Body of pancreas (tissue), 4 donors: ENCODE measurements at regions not wholly inside any gene's neighbourhood (a gene's known extent, or its start where the extent isn't known, plus 50 kb on each side); places are given as distances from the start of the nearest gene placed in this dataset.

ENCODE experiments used
- CTCF ChIP-seq, 7 experiments: fragments of 450-650 bp in 4 of 7; fragments of 200-600 bp in 3 of 7; sonication (generic) in 3 of 7; IDR thresholded peaks; one replicate each; pipeline ENCODE4 v1.5.1; 2016 to 2019; ENCODE audit warnings: antibody characterized with exemption in 7 of 7
- POLR2A ChIP-seq, 3 donors: fragments of 450-650 bp; IDR thresholded peaks; one replicate each; pipeline ENCODE4 v1.6.1; 2016; ENCODE audit warnings: antibody characterized with exemption in 3 of 3, mild to moderate bottlenecking in 2 of 3

DNA sequence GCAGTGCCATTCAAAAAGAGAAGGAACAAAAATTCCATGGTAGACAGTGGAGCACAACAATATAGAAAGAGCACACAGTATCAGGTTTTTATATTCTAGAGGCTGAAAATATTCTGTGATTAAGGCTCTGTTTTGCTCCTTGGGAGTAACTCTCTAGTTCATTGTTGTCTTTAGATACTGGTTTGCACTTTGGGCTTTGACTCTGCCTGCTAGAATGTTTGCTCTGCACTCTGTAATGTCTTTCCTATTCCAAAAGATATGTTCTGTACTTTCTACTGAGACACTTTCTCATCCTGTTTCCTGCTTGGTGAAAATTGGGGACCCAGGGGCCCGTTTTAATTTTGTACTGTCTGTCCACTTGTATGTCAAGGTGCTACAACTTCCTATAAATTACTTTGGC, 564.7 kb downstream of the BMP2 start:
- no peak for TF ChIP-seq CTCF (IDR thresholded peaks at IDR 0.05)
- TF ChIP-seq POLR2A (IDR thresholded peaks at IDR 0.05) = no peak
